GM12878 (cell line): ENCODE measurements at regions not wholly inside any gene's neighbourhood (a gene's known extent, or its start where the extent isn't known, plus 50 kb on each side); places are given as distances from the start of the nearest gene placed in this dataset.

Source experiments
- FOXM1 ChIP-seq: IDR thresholded peaks from 2 replicates; pipeline ENCODE4 v1.6.1; 2012; ENCODE audit warnings: low read depth, mild to moderate bottlenecking, inconsistent platforms, low read length, moderate library complexity
- KDM1A ChIP-seq: fragments of 200-600 bp; sonication (generic); IDR thresholded peaks from 2 replicates; pipeline ENCODE4 v1.6.1; 2016; ENCODE audit warnings: borderline replicate concordance
- MXI1 ChIP-seq: fragments of 150-350 bp; IDR thresholded peaks from 2 replicates; pipeline ENCODE4 v1.6.1; 2011; ENCODE audit warnings: low read depth, mild to moderate bottlenecking, inconsistent platforms, low read length, improper control_type of control experiment
- RAD21 ChIP-seq: IDR thresholded peaks from 2 replicates; pipeline ENCODE4 v1.6.1; 2011; ENCODE audit warnings: mild to moderate bottlenecking, low read depth, low read length, moderate library complexity; ENCODE audit not compliant: insufficient read depth
- RCOR1 ChIP-seq: conservative IDR thresholded peaks from 2 replicates; pipeline ENCODE4 v1.6.1; 2012; ENCODE audit warnings: low read depth, low read length, improper control_type of control experiment
- REST ChIP-seq: IDR thresholded peaks from 2 replicates; pipeline ENCODE4 v1.6.1; 2012; ENCODE audit warnings: mild to moderate bottlenecking, low read depth, low read length
- TAF1 ChIP-seq: IDR thresholded peaks from 2 replicates; pipeline ENCODE4 v1.6.1; 2011; ENCODE audit warnings: mild to moderate bottlenecking, low read depth, low read length, borderline replicate concordance
- TARDBP ChIP-seq: IDR thresholded peaks from 2 replicates; pipeline ENCODE4 v1.6.1; 2016; ENCODE audit warnings: borderline replicate concordance
- YY1 ChIP-seq: IDR thresholded peaks from 2 replicates; pipeline ENCODE4 v1.6.1; 2011; ENCODE audit warnings: low read depth, mild to moderate bottlenecking, low read length
- ZNF217 ChIP-seq: fragments of 450-650 bp; IDR thresholded peaks from 2 replicates; pipeline ENCODE4 v1.6.1; 2017; ENCODE audit warnings: antibody characterized with exemption, mild to moderate bottlenecking
- ZNF274 ChIP-seq: IDR thresholded peaks from one replicate; pipeline ENCODE4 v1.8.0; 2011; ENCODE audit not compliant: insufficient read length, insufficient read depth
- TF ChIP-seq, protein P1 (sequence below), 3 experiments: IDR thresholded peaks in 2 of 3; conservative IDR thresholded peaks in 1 of 3; 2 replicates each; pipeline ENCODE4 v1.5.1; 2011; ENCODE audit warnings: low read depth in 3 of 3, low read length in 3 of 3, mild to moderate bottlenecking in 3 of 3, control low read depth in 2 of 3, moderate library complexity in 2 of 3, inconsistent platforms in 1 of 3, mixed read lengths in 1 of 3; ENCODE audit not compliant: control insufficient read depth in 2 of 3, insufficient read depth in 1 of 3; ENCODE audit errors: extremely low read depth in 1 of 3
- TF ChIP-seq, protein P2 (sequence below): IDR thresholded peaks from 2 replicates; pipeline ENCODE4 v1.6.1; 2012; ENCODE audit warnings: low read length, inconsistent platforms
- TF ChIP-seq, protein P3 (sequence below): fragments of 450-650 bp; IDR thresholded peaks from 2 replicates; pipeline ENCODE4 v1.6.1; 2017; ENCODE audit warnings: mild to moderate bottlenecking

- TF ChIP-seq TAF1: no peak
- TF ChIP-seq REST: no peak
- TF ChIP-seq TARDBP: no peak
- no peak for TF ChIP-seq RAD21
- no peak for TF ChIP-seq YY1
- no peak for TF ChIP-seq ZNF217
- TF ChIP-seq RCOR1: no peak
- TF ChIP-seq, protein P1, sequence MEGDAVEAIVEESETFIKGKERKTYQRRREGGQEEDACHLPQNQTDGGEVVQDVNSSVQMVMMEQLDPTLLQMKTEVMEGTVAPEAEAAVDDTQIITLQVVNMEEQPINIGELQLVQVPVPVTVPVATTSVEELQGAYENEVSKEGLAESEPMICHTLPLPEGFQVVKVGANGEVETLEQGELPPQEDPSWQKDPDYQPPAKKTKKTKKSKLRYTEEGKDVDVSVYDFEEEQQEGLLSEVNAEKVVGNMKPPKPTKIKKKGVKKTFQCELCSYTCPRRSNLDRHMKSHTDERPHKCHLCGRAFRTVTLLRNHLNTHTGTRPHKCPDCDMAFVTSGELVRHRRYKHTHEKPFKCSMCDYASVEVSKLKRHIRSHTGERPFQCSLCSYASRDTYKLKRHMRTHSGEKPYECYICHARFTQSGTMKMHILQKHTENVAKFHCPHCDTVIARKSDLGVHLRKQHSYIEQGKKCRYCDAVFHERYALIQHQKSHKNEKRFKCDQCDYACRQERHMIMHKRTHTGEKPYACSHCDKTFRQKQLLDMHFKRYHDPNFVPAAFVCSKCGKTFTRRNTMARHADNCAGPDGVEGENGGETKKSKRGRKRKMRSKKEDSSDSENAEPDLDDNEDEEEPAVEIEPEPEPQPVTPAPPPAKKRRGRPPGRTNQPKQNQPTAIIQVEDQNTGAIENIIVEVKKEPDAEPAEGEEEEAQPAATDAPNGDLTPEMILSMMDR (IDR thresholded peaks at IDR 0.05 in 2 of 3, conservative IDR thresholded peaks at IDR 0.05 in 1 of 3; ENCODE audit: control insufficient read depth in 2 of 3, extremely low read depth in 1 of 3, insufficient read depth in 1 of 3, low read depth in 3 of 3, low read length in 3 of 3): no peak
- TF ChIP-seq KDM1A: no peak
- TF ChIP-seq MXI1: no peak
- TF ChIP-seq, protein P2, sequence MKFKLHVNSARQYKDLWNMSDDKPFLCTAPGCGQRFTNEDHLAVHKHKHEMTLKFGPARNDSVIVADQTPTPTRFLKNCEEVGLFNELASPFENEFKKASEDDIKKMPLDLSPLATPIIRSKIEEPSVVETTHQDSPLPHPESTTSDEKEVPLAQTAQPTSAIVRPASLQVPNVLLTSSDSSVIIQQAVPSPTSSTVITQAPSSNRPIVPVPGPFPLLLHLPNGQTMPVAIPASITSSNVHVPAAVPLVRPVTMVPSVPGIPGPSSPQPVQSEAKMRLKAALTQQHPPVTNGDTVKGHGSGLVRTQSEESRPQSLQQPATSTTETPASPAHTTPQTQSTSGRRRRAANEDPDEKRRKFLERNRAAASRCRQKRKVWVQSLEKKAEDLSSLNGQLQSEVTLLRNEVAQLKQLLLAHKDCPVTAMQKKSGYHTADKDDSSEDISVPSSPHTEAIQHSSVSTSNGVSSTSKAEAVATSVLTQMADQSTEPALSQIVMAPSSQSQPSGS: no peak
- TF ChIP-seq, protein P3, sequence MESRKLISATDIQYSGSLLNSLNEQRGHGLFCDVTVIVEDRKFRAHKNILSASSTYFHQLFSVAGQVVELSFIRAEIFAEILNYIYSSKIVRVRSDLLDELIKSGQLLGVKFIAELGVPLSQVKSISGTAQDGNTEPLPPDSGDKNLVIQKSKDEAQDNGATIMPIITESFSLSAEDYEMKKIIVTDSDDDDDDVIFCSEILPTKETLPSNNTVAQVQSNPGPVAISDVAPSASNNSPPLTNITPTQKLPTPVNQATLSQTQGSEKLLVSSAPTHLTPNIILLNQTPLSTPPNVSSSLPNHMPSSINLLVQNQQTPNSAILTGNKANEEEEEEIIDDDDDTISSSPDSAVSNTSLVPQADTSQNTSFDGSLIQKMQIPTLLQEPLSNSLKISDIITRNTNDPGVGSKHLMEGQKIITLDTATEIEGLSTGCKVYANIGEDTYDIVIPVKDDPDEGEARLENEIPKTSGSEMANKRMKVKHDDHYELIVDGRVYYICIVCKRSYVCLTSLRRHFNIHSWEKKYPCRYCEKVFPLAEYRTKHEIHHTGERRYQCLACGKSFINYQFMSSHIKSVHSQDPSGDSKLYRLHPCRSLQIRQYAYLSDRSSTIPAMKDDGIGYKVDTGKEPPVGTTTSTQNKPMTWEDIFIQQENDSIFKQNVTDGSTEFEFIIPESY: no peak
- TF ChIP-seq FOXM1: no peak
- no peak for TF ChIP-seq ZNF274
Observed at GRCh38 chr6:76644231-76644630, 571.8 kb upstream of the IMPG1 start.
